ENCODE measurements at regions not wholly inside any gene's neighbourhood (a gene's known extent, or its start where the extent isn't known, plus 50 kb on each side); places are given as distances from the start of the nearest gene placed in this dataset.

GRCh38 chr9:105128908-105129600 lies 115.4 kb upstream of the SLC44A1 start:
- ATAC-seq, result no peak
- TF ChIP-seq ZNF565 (CRISPR knock-in tag; conservative IDR thresholded peaks at IDR 0.05; ENCODE audit: low read depth) (no peak), PPARA (CRISPR knock-in tag; IDR thresholded peaks at IDR 0.05; ENCODE audit: borderline replicate concordance) (no peak), POU6F1 (CRISPR knock-in tag; IDR thresholded peaks at IDR 0.05; ENCODE audit: borderline replicate concordance, low read depth) (no peak), ZNF8 (CRISPR knock-in tag; IDR thresholded peaks at IDR 0.05) (no peak), CSDC2 (CRISPR knock-in tag; IDR thresholded peaks at IDR 0.05) (no peak), ZFP30 (CRISPR knock-in tag; IDR thresholded peaks at IDR 0.05) (no peak), RARB (CRISPR knock-in tag; IDR thresholded peaks at IDR 0.05) (no peak), SNAI2 (CRISPR knock-in tag; IDR thresholded peaks at IDR 0.05) (no peak)

DNA sequence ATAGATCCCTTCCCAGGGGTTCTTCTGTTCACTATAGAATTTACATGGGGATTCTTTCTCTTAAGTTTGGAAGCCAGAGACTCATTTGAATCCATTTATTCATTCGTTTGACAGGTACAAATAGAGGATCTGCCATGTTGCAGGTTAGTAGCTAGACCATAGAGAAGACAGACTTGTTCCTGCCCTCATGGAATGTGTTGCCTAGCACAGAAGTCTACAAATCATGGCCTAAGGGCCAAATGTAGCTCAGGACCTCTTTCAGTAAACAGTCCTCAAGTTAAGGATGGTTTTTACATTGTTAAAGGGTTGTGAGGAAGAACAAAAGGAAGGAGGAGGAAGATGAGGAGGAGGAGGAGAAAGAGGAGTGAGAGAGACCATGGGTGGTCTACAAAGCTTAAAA lies 114.7 kb upstream of the SLC44A1 start:
- ATAC-seq, result no peak
- TF ChIP-seq SNAI2 (CRISPR knock-in tag; IDR thresholded peaks at IDR 0.05), result no peak
- TF ChIP-seq, protein P1, sequence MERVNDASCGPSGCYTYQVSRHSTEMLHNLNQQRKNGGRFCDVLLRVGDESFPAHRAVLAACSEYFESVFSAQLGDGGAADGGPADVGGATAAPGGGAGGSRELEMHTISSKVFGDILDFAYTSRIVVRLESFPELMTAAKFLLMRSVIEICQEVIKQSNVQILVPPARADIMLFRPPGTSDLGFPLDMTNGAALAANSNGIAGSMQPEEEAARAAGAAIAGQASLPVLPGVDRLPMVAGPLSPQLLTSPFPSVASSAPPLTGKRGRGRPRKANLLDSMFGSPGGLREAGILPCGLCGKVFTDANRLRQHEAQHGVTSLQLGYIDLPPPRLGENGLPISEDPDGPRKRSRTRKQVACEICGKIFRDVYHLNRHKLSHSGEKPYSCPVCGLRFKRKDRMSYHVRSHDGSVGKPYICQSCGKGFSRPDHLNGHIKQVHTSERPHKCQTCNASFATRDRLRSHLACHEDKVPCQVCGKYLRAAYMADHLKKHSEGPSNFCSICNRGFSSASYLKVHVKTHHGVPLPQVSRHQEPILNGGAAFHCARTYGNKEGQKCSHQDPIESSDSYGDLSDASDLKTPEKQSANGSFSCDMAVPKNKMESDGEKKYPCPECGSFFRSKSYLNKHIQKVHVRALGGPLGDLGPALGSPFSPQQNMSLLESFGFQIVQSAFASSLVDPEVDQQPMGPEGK (CRISPR knock-in tag; IDR thresholded peaks at IDR 0.05; ENCODE audit: borderline replicate concordance), result no peak
- no peak for TF ChIP-seq CREB5 (CRISPR knock-in tag; IDR thresholded peaks at IDR 0.05; ENCODE audit: low read depth)
- no peak for TF ChIP-seq ZNF70 (CRISPR knock-in tag; IDR thresholded peaks at IDR 0.05)
- no peak for TF ChIP-seq CSRNP3 (CRISPR knock-in tag; IDR thresholded peaks at IDR 0.05)
- TF ChIP-seq ZFP30 (CRISPR knock-in tag; IDR thresholded peaks at IDR 0.05), result no peak

GRCh38 chr9:105131981-105132380 lies 112.5 kb upstream of the SLC44A1 start:
- ATAC-seq, result peak; percentile 32
- no peak for TF ChIP-seq SNAI2 (CRISPR knock-in tag; IDR thresholded peaks at IDR 0.05)
- TF ChIP-seq GLIS3 (CRISPR knock-in tag; IDR thresholded peaks at IDR 0.05), result no peak
- no peak for TF ChIP-seq CSRNP3 (CRISPR knock-in tag; IDR thresholded peaks at IDR 0.05)
- no peak for TF ChIP-seq ZNF565 (CRISPR knock-in tag; conservative IDR thresholded peaks at IDR 0.05; ENCODE audit: low read depth)
- TF ChIP-seq RARB (CRISPR knock-in tag; IDR thresholded peaks at IDR 0.05), result no peak
- TF ChIP-seq ZFP30 (CRISPR knock-in tag; IDR thresholded peaks at IDR 0.05), result no peak
- TF ChIP-seq CSDC2 (CRISPR knock-in tag; IDR thresholded peaks at IDR 0.05), result no peak
- TF ChIP-seq ISL1 (CRISPR knock-in tag; IDR thresholded peaks at IDR 0.05), result no peak
- TF ChIP-seq ZNF8 (CRISPR knock-in tag; IDR thresholded peaks at IDR 0.05), result no peak

DNA sequence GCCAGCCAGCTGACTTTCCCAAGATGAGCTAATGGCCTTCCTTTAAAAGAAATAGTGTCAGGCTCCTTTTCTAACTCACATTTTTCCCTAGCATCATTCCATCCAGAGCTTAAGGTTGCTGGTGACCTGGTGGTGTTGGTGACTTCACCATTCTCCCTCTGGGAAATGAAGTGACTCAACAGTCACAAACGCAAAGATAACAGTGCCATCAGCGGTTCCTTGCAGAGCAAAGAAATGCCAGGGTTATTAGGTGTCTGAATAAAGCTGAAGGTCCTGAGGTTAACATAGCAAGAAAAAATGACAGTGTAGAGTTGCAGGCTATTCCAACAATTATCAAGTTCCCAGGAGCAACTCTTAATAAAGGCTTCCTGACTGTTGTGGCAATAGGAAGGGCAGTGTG lies 111.8 kb upstream of the SLC44A1 start:
- TF ChIP-seq ZC3H10 (CRISPR knock-in tag; IDR thresholded peaks at IDR 0.05) (no peak), ISL1 (CRISPR knock-in tag; IDR thresholded peaks at IDR 0.05) (peak; percentile 12; the same call in 1 of the 2 replicates)

DNA sequence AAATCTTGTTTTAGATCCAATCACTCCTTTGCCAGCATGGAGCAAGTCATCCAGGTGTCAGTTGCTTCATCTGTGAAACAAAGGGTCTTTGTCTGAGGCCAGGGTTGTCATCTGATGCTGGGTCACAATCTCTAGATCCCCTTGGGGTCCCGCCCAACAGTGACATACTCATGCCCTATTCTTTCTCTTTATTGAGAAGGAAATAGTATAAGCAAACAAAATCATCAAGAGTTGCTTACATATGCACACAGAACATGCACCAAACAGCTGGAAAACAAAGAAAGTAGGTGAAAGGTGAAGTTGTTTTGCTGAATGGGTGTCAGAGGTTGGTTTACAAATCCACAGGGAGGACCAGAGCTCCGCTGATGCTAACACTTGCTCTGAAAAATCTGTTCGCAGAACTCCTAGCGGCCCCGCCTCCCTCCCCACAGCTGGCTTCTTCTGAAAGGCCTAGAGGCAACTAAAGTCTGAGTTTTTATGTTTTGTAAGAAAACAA lies 106.1 kb upstream of the SLC44A1 start:
- TF ChIP-seq CREB5 (CRISPR knock-in tag; IDR thresholded peaks at IDR 0.05; ENCODE audit: low read depth) (no peak), ZC3H10 (CRISPR knock-in tag; IDR thresholded peaks at IDR 0.05) (no peak), ZFP3 (CRISPR knock-in tag; IDR thresholded peaks at IDR 0.05) (no peak), ISL1 (CRISPR knock-in tag; IDR thresholded peaks at IDR 0.05) (no peak), BACH2 (CRISPR knock-in tag; IDR thresholded peaks at IDR 0.05; ENCODE audit: borderline replicate concordance) (no peak), OSR1 (CRISPR knock-in tag; IDR thresholded peaks at IDR 0.05) (no peak)
- TF ChIP-seq, protein P1 (CRISPR knock-in tag; IDR thresholded peaks at IDR 0.05; ENCODE audit: borderline replicate concordance), result no peak
- ATAC-seq, result no peak

More for the DNA sequence above, 111.8 kb upstream of the SLC44A1 start:
- peak; percentile 84 for ATAC-seq
